Endothelial cell of umbilical vein (primary cell): ENCODE measurements at regions not wholly inside any gene's neighbourhood (a gene's known extent, or its start where the extent isn't known, plus 50 kb on each side); places are given as distances from the start of the nearest gene placed in this dataset.

Source experiments
- BruUV-seq: library from RNA; stranded (reverse); fragments of 400-500 nt; replicated peaks from 2 replicates; lab custom pipeline; 2021; lab: Mats Ljungman, UMichigan
- CTCF ChIA-PET: fragments of 300-600, 350-600 bp; sonication (Branson Sonifier 250); formaldehyde crosslinking; loops from one replicate; lab custom pipeline; 2021; ENCODE audit warnings: antibody characterized with exemption, inconsistent platforms; lab: Charles Lee
- POLR2A ChIA-PET: fragments of 300-600, 350-600 bp; sonication (Branson Sonifier 250); formaldehyde crosslinking; loops from one replicate; lab custom pipeline; 2021; ENCODE audit warnings: antibody characterized with exemption, inconsistent platforms; lab: Charles Lee
- DNase-seq: peaks from one replicate; pipeline ENCODE4 v3.0.0-alpha.2; 2011; ENCODE audit warnings: low read depth, low spot score
- FAIRE-seq: peaks from 2 replicates; lab custom pipeline; 2011; peaks lifted over from hg19 to GRCh38; lab: Jason Lieb, UNC
- H2AFZ ChIP-seq: 2 replicates; pipeline ENCODE4 v1.6.0; 2012; ENCODE audit warnings: low read depth, low read length, control low read depth, inconsistent platforms
- H3K27ac ChIP-seq: 2 replicates; pipeline ENCODE4 v1.5.1; 2011; ENCODE audit warnings: low read depth, mild to moderate bottlenecking, control low read depth, low read length, moderate library complexity; ENCODE audit not compliant: insufficient read depth
- H3K27me3 ChIP-seq, 2 experiments: 2 replicates each; pipeline versions ENCODE4 v1.6.0 to v1.6.1; 2011; ENCODE audit warnings: low read length in 2 of 2, mixed read lengths in 1 of 2; ENCODE audit not compliant: control insufficient read depth in 2 of 2, insufficient read depth in 2 of 2
- H3K36me3 ChIP-seq, 2 experiments: 2 replicates in 1 of 2; 3 replicates in 1 of 2; pipeline ENCODE4 v1.5.1; 2011; ENCODE audit warnings: low read length in 2 of 2, mild to moderate bottlenecking in 1 of 2, moderate library complexity in 1 of 2; ENCODE audit not compliant: control insufficient read depth in 2 of 2, insufficient read depth in 2 of 2; ENCODE audit errors: extremely low read depth in 1 of 2
- H3K4me1 ChIP-seq: 3 replicates; pipeline ENCODE4 v1.5.1; 2011; ENCODE audit warnings: mild to moderate bottlenecking, low read length; ENCODE audit not compliant: control insufficient read depth, insufficient read depth; ENCODE audit errors: extremely low read depth
- H3K4me2 ChIP-seq: 2 replicates; pipeline ENCODE4 v1.6.1; 2011; ENCODE audit warnings: low read length, control low read depth, mixed read lengths; ENCODE audit not compliant: insufficient read depth
- H3K4me3 ChIP-seq, 3 experiments: fragments of 200-600 bp in 1 of 3; sonication (generic), shearing (Covaris generic) in 1 of 3; replicated peaks in 1 of 3; 2 replicates each; pipeline ENCODE4 v1.5.1; 2011 to 2016; ENCODE audit warnings: control low read depth in 3 of 3, low read length in 3 of 3, mild to moderate bottlenecking in 2 of 3, inconsistent platforms in 1 of 3, low read depth in 1 of 3, moderate library complexity in 1 of 3; ENCODE audit not compliant: insufficient read depth in 1 of 3
- H3K79me2 ChIP-seq: 2 replicates; pipeline ENCODE4 v1.6.0; 2012; ENCODE audit warnings: low read length, inconsistent platforms; ENCODE audit not compliant: control insufficient read depth, insufficient read depth
- H3K9ac ChIP-seq: replicated peaks from 2 replicates; pipeline ENCODE3; 2011; ENCODE audit warnings: low read length, control low read depth; ENCODE audit not compliant: insufficient read depth; ENCODE audit errors: extremely low read depth
- H3K9me1 ChIP-seq: replicated peaks from 3 replicates; pipeline ENCODE4 v1.6.0; 2011; ENCODE audit warnings: mild to moderate bottlenecking, low read length; ENCODE audit not compliant: control insufficient read depth, insufficient read depth; ENCODE audit errors: extremely low read depth
- H3K9me3 ChIP-seq: replicated peaks from 2 replicates; pipeline ENCODE4 v1.5.1; 2012; ENCODE audit warnings: low read length, inconsistent platforms; ENCODE audit not compliant: control insufficient read depth, insufficient read depth
- H4K20me1 ChIP-seq: replicated peaks from 2 replicates; pipeline ENCODE3; 2011; ENCODE audit warnings: mild to moderate bottlenecking, low read length; ENCODE audit not compliant: control insufficient read depth, insufficient read depth; ENCODE audit errors: extremely low read depth
- EZH2 ChIP-seq: IDR thresholded peaks from 2 replicates; pipeline ENCODE4 v1.6.1; 2012; ENCODE audit warnings: borderline replicate concordance, low read depth, mild to moderate bottlenecking, moderate library complexity, low read length, inconsistent platforms; ENCODE audit not compliant: severe bottlenecking
- FOS ChIP-seq: IDR thresholded peaks from 2 replicates; pipeline ENCODE4 v1.6.1; 2011; ENCODE audit warnings: mild to moderate bottlenecking, low read length, moderate library complexity, borderline replicate concordance; ENCODE audit not compliant: insufficient read depth
- GATA2 ChIP-seq: IDR thresholded peaks from 2 replicates; pipeline ENCODE4 v1.7.0; 2011; ENCODE audit warnings: low read depth, mild to moderate bottlenecking, moderate library complexity, mixed read lengths, low read length; ENCODE audit not compliant: insufficient read length, insufficient read depth
- JUN ChIP-seq: IDR thresholded peaks from 2 replicates; pipeline ENCODE4 v1.6.1; 2011; ENCODE audit warnings: borderline replicate concordance, low read depth; ENCODE audit not compliant: insufficient read length, insufficient read depth
- MYC ChIP-seq: IDR thresholded peaks from one replicate; pipeline ENCODE4 v1.6.1; 2011; ENCODE audit warnings: mild to moderate bottlenecking, low read depth, low read length
- POLR2A ChIP-seq: IDR thresholded peaks from 2 replicates; pipeline ENCODE4 v1.6.1; 2012; ENCODE audit warnings: low read depth, mild to moderate bottlenecking, control low read depth, low read length
- POLR2AphosphoS5 ChIP-seq: IDR thresholded peaks from 2 replicates; pipeline ENCODE4 v1.6.1; 2012; ENCODE audit warnings: low read depth, mild to moderate bottlenecking, control low read depth, low read length, moderate library complexity; ENCODE audit not compliant: insufficient read depth
- dilution Hi-C: fragments of 300-500 bp; cut with MboI; formaldehyde crosslinking; loops from one replicate; pipeline ENCODE4 v1.15.0; 2019; ENCODE audit warnings: low sequenced_read_pairs; ENCODE audit not compliant: extremely low pct_ligation_motif_present
- intact Hi-C: fragments of 100-400 bp; cut with micrococcal nuclease; formaldehyde crosslinking; loops from one replicate; pipeline ENCODE4 v1.10.0; 2022
- TF ChIP-seq, protein P1 (sequence below), 2 donors: IDR thresholded peaks; 1 replicate in 1 of 2; 2 replicates in 1 of 2; pipeline ENCODE4 v1.5.1; 2011; ENCODE audit warnings: low read length in 2 of 2, mild to moderate bottlenecking in 2 of 2, moderate library complexity in 2 of 2, control low read depth in 1 of 2, inconsistent platforms in 1 of 2, low read depth in 1 of 2; ENCODE audit not compliant: insufficient read depth in 1 of 2; ENCODE audit errors: extremely low read depth in 1 of 2
- TF ChIP-seq, protein P2 (sequence below): IDR thresholded peaks from 2 replicates; pipeline ENCODE4 v1.6.1; 2011; ENCODE audit not compliant: insufficient read depth, insufficient read length

GRCh38 chr4:32525420-32525819 is 1805.3 kb downstream of the PCDH7 start:
- Histone ChIP-seq H3K4me3 (no peak overlapping the region), H4K20me1 (no peaks in the 10 kb centered on the region), H3K27me3 (no peaks in the 10 kb centered on the region), H3K9me1 (no peaks in the 10 kb centered on the region), H3K9me3 (no peaks in the 10 kb centered on the region), H2AFZ (no peak overlapping the region), H3K36me3 (no peaks in the 10 kb centered on the region), H3K27ac (no peak overlapping the region), H3K4me2 (no peak overlapping the region), H3K79me2 (no peaks in the 10 kb centered on the region), H3K9ac (no peak overlapping the region), H3K4me1 (no peaks in the 10 kb centered on the region)
- TF ChIP-seq MYC (no peak), JUN (no peak), GATA2 (no peak), POLR2AphosphoS5 (no peak), FOS (no peak), EZH2 (no peak), POLR2A (no peak)
- TF ChIP-seq, protein P1, sequence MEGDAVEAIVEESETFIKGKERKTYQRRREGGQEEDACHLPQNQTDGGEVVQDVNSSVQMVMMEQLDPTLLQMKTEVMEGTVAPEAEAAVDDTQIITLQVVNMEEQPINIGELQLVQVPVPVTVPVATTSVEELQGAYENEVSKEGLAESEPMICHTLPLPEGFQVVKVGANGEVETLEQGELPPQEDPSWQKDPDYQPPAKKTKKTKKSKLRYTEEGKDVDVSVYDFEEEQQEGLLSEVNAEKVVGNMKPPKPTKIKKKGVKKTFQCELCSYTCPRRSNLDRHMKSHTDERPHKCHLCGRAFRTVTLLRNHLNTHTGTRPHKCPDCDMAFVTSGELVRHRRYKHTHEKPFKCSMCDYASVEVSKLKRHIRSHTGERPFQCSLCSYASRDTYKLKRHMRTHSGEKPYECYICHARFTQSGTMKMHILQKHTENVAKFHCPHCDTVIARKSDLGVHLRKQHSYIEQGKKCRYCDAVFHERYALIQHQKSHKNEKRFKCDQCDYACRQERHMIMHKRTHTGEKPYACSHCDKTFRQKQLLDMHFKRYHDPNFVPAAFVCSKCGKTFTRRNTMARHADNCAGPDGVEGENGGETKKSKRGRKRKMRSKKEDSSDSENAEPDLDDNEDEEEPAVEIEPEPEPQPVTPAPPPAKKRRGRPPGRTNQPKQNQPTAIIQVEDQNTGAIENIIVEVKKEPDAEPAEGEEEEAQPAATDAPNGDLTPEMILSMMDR (IDR thresholded peaks at IDR 0.05; ENCODE audit: extremely low read depth in 1 of 2, insufficient read depth in 1 of 2, low read depth in 1 of 2, low read length in 2 of 2), result no peak
- TF ChIP-seq, protein P2, sequence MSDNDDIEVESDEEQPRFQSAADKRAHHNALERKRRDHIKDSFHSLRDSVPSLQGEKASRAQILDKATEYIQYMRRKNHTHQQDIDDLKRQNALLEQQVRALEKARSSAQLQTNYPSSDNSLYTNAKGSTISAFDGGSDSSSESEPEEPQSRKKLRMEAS, result no peak
- no TSS peak for BruUV-seq
- intact Hi-C loops, result no loop called here
- no peak for DNase-seq
- CTCF ChIA-PET, result no interaction called here
- no peak for FAIRE-seq
- dilution Hi-C loops, result no loop called here
- POLR2A ChIA-PET, result no interaction called here
